ENCODE measurements at regions not wholly inside any gene's neighbourhood (a gene's known extent, or its start where the extent isn't known, plus 50 kb on each side); places are given as distances from the start of the nearest gene placed in this dataset.
"Not testable (repeated sequence)": the region's sequence is repeated elsewhere in the genome, so short reads cannot be mapped to it uniquely, and the experiment has no call there.

DNA sequence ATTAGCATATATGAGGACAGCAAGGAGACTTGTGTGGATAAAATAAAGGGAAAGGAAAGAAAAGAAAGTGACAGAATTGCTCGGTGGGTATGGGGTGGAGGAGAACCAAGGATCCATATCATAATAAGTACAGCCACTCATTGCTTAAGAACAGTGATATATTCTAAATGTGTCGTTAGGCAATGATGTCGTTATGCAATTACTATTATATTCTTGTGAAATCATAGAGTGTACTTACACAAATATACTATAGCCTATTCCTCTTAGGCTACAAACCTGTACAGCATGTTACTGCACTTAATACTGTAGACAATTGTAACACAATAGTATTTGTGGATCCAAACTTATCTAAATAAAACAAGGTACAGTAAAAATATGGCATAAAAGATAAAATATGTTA, 271.1 kb downstream of the CCER1 start:
- no peak for DNase-seq

DNA sequence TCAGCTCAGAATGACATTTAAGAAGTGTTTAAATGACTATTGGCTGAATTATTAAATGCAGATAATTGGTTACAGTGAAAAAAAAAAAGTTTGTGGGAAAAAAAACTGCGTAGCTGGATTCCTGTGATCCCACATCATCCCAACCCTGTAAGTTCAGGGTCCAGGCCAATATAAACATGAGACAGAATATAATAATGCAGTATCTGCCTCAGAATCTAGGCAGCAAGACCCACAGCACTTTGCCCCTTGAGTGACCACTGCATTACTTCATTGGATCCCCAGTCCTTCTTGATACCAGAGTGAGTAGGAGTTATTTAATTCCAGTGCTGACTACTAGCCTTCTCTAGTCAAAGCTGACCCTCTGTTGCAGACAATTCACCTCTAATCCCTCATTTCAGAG, 272.6 kb downstream of the CCER1 start:
- no peak for DNase-seq

DNA sequence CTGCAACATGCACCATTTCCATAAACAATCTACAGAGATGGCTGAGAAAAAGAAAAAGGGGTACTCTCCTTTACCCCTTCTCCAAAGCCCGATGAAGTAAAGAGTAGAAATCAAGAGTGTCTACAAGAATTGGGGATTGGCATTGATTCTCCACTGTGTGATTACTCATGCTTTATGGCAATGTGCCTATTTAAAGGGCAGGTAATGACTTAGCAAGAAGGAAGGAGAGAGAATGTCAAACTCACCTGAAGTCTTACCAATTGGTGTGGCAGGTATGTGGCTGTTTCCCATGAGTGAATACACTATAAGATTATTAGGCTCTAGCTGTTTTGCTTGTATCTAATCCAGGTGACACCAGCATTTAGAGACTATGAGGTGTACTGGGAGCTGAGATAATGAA, 275.3 kb downstream of the CCER1 start:
- DNase-seq, result no peak

DNA sequence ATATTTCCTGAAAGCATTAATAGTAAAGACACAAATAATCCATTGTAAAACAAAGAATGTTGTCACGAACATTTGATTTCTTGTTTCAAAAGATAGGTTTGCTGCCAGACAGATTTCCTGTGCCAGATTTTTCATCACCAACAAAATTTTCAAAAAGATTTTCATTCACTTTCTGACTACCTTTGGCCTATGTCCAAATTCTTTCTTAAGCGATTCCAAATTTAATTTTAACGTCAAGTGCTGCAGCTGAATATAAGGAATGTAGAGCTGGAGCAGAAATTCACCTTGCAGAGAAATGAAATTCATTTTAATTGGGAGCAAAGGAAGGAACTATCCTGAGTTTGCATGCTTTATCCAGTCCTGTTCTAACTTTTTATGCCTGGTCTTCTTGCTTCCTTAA, 277.4 kb downstream of the CCER1 start:
- no peak for DNase-seq

DNA sequence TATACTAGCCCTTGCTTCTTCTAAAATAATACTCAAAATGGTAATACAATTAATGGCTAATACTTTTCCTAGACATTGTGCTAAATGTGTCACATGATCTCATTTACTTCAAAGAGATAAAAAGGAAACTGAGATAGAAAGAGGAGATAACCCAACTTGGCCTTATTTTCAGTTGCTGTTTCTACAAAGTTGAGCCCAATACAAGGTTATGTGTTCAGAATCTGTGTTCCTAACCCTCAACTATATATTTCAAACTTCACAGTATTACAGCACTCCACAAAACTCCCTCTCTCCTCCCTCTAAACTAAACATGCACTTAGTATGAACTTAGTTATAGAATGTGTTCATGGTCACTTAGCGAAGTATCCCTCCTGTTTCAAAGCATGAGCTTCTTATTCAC, 277.9 kb downstream of the CCER1 start:
- DNase-seq, result no peak

DNA sequence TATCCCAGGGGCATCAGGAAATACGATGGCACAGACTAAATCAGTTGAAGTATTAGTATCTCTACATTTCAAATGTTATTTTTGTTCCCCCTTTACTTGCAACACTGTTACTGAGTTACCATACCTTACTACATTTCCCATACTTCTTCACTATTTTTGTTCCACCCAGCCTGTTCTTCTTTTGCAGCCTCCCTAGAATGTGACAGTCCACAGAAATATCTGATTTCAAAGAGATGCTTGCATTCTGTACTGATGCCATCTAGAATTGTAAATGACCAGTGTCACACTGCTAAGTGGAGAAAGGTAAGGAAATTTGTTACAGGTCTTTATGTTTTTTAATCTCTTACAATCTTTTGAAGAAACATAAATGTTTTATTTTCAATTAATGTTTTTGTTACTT, 279.9 kb downstream of the CCER1 start:
- no peak for DNase-seq

DNA sequence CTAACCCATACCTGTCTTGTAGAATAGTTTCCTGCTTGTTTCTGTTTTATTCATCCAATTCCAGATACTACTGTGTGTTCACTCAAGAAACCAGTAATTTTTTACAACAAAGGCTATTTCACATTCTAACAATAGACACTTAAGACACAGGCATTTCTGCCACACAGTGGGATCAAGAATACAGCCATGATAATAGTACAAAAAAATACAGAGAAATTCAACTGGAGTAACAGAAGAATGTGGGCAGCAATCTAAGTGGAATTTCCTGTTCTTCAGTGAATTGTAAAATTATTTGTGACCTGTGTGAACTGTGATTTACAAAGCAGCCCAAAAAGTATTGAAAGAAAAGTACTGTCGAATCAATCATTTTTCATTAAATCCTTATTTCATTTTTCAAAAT, 282.9 kb downstream of the CCER1 start:
- DNase-seq, result no peak

DNA sequence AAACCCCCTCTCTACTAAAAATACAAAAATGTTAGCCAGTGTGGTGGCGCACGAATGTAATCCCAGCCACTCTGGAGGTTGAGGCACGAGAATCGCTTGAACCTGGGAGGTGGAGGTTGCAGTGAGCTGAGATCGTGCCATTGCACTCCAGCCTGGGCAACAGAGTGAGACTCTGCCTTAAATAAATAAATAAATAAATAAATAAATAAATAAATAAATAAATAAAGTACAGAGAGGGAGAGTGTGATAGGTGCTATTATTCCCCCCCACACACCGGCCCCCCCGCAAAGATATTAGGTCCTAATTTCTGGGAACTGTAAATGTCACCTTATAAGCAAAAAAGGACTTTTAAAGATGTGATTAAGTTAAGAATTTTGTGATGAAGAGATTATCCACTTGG, 291.0 kb downstream of the CCER1 start:
- DNase-seq, result not testable (repeated sequence)

DNA sequence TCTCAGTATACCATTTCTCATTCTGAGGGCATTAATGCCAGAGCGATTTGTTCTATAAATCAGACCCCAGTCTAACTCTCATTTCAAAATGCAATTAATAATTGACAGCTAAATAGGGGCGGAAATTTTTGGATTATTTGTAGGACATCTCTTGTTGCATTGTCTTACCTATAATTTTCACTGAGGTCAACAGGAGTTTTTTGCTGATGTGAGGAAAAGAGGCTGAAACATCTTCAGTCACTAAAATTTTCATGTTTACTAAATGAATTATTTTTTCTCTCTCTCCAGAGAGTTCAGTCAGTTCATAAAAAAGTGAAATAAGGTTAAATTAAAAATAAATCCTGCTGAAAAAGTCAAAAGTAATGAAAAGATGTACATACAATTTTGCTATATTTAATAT, 295.9 kb downstream of the CCER1 start:
- DNase-seq, result no peak

DNA sequence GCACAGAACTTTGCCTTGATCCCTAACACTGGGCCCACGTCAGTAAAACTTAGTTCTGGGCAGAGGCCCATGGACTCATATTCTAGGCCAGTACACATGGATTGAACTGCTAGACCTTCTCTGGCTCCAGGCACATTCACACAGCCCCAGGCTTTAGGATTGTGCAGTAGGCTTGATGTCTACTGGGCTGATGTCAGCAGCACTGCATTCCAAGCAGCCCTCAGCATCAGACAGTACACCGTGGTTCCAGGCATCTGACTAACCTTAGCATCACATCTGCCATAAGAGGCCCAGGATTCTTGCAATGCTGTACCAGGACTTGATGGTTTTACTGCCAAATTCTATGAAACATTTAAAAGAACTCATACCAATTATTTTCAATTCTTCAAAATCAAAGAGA, 301.9 kb downstream of the CCER1 start:
- no peak for DNase-seq

DNA sequence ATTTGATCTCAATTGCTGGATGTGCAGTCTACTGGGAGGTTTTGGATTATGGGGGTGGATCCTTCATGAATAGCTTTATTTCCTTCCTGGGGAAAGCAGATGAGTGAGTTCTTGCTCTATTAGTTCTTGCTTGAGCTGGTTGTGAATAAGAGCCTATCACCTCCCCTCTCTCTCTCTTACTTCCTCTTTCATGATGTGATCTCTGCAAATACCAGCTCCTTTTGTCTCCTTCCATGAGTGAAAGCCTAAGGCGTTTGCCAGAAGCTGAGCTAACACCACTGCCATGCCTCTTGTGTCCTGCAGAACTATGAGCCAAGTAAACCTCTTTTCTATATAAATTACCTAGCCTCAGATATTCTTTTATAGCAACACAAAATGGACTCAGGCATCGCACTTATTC, 302.7 kb downstream of the CCER1 start:
- no peak for DNase-seq

DNA sequence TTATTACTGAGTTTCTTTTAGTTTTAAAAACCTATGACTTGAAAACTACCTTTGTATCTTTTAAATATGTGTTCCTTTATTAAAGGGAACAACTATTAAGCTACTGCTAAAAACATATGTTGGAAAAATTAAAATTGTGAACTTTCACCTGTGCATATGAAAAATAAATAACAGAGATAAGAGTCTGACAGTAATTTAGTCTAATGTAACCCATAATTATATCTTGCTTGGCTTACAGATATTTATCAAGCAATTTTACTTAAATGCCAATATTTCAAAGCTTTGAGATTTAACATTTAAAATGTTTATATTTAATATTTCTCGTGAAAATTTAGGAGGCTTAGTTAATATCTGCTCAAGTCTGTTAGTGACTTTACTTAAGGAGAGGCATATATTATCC, 309.8 kb downstream of the CCER1 start:
- DNase-seq, result no peak

DNA sequence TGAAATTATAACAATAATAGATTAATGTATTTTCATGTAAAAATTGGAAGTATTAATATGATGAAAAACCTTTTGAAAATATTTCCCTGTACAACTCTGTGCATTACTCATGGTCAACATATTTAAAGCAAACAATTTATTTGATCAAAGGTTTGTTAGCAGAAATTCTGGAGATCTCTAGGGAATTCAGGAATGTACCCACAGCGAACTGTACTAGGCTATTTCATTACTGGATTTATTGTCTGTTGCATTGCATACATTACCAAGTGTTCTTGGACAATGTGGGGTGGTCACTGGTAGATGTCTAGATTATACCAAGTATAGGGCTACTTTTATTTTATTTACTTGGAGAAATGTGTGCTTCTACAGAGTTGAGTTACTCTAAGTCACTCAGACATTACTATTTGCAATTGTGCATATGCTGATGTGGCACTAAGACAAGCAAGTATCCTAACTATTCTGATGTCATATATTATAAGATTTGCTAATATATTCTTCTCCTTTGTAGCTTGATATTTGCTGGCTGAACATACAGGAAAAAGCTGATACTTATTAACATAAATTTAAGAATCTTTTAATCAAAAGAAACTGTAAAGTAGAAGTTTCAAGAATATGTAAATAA, 323.3 kb downstream of the CCER1 start:
- DNase-seq, result no peak

DNA sequence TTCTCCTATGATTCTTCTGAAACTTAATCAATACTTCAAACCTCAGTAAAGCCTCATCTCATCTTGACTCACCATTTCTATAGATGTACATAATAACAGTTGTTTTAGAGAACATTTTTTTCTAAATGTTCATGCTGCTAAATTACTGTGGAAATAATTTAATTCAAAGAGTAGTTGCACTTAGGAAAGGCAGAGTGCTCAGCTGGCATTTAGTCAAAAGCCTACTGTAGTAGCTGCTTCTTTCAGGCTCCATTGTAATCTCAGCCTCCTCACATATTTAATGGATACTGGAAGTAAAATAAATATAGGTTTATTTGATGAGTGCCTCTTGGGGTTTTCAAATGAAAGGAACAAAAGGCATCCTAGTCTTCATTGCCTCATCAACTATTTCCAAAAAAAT, 325.0 kb downstream of the CCER1 start:
- no peak for DNase-seq

DNA sequence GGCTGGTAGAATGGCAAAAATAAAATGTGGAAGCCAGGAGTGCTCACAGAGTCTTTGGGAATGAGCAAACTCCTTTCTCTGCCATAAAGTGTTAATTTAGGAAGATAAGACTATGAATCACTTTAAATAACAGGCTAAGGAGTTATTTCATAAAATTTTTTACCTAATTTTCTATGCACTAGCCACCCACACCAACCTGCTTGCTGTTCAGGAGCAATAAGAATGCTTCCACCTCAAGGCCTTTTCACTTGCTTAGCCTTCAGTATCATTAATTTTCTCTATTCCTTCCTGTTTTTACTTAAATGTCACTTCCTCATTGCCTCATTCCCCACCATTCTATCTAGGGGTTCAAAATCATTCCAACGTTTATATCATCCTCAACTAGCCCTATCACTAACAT, 326.8 kb downstream of the CCER1 start:
- DNase-seq, result no peak

DNA sequence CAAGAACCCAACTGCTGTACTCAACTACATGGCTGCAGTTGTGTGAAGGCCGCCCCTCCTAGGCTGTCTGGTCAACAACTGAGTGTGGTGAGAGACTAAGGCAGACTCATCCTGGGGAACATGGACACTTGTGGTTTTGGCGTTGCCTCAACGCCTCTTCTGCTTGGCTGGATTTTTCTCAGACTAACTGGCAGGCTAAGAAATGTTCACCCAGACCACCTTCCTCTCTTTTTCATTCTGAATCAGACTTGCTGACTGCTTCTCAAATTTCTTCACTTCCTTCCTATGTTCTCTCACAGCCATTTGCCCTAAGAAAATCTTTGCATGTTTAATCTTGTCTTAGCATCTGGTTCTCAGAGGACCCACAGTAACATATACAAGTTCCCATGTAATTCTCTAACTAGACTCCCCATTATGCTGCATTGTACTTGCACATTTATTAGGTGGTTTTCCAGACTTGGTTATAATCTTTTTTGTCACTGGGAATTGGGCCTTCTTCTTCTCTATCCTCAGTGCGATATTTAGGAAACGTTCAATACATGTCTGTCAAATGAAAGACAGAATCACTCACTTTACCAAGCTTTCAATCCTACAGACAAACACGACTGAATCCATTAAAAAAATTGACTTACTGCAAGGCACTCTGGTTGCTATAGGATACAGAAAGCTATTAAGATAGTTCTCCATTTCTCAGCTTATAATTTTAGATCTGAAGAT, 327.6 kb downstream of the CCER1 start:
- no peak for DNase-seq

DNA sequence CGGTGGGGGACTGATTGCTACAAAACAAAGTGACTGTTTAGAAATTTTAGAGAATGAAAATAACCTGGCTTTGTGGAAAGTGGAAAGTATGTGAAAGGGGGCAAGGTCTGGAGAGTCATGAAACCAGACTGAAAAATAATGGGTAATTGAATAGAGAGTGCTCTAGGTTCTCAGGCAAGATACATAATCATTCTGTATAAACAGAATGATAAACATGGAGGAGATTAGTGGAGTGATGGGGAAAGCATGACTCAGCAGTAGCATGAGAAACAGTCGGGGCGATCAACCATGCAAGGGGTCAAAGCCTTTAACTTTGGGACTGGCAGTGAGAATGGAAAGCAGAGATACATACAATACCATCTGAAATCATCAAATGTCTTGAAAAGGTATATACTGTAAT, 332.5 kb downstream of the CCER1 start:
- DNase-seq, result no peak

DNA sequence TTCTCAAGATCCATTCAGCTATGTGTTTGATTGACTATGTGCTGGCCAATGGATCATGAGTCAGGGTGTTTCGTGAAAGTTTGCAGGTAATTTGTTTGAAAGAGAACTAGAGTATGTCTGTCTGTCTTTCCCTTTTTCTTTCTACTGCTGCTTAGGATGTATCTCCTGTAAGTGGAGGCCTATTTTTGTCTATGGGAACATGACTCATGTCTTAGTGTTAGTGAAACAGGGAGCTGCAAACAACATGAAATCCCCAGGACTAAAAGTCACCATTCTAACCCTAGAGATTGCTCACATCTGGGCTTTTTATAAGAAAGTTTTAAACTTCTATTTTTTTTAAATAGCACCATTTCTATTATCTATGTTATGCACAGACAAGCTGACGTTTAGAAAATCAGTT, 333.0 kb downstream of the CCER1 start:
- DNase-seq, result no peak

DNA sequence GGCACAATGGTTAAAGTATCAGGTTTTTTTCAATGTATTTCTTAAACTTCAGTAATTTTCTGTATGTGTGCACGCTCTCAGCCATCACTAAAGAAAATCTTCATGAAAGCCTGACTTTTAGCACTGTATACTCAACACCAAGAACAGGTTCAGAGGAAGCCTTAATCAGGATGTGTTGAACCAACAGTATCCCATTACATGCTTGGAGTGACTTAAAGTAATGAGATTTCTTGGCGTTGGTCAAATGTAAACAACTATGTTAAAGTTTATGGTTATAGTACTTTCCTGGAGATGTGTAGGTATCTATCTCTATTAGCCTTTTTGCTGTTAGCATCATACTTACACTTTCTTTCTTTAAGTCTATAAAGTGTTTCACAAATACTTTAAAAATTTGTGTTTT, 335.0 kb downstream of the CCER1 start:
- no peak for DNase-seq

DNA sequence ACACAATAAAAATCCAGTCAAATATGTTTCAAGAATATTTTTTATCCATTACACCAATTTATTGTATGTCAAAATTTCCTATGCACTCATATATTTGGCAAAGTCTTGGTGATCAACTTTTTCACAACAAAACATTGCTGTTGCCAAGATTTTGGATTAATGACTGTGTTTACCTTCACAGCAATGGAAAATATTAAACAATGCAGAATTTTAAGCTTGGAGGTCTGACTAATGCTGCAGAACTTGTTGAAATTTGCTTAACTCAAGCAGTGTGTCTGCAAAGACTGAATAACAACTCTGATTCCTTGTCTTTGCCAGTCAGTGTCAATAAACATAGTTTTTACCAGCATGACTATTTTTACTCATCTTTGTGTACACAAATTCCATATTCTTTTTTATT, 336.4 kb downstream of the CCER1 start:
- DNase-seq, result no peak

DNA sequence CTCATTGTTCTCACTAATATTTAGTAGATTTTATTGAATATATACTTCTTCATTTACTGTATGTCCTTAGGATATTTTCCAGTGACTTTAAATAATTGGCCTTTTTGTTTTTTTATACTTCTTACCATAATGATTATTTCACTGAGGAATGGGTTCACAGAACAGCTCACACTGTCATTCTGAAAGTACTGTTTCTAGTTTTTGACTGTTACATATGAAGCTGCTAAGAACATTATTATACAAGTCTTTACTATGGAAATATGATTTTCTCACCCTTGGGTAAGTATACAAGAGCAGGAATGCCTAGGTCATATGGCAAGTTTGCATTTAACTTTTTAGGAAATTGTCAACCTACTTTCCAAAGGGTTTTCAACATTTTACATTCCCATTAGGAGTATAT, 343.1 kb downstream of the CCER1 start:
- no peak for DNase-seq

DNA sequence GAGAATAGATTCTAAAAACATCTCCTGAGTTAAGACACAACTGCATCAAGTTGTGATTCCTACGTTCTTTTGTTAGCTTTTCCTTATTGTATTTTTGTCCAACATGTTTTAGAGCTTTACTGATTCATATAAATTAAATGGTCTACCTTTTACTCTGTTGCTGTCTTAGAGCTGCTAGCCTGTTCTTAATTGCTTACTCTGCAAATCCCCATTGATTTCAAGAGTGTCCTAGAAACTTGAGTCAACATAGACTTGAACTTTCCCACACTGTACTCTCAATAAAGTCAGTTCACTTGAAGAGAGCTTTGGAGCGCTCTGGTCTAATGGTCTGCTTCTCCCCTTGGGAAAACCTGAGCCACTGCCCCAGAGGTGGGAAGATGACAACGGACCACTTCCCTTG, 343.9 kb downstream of the CCER1 start:
- DNase-seq, result no peak

DNA sequence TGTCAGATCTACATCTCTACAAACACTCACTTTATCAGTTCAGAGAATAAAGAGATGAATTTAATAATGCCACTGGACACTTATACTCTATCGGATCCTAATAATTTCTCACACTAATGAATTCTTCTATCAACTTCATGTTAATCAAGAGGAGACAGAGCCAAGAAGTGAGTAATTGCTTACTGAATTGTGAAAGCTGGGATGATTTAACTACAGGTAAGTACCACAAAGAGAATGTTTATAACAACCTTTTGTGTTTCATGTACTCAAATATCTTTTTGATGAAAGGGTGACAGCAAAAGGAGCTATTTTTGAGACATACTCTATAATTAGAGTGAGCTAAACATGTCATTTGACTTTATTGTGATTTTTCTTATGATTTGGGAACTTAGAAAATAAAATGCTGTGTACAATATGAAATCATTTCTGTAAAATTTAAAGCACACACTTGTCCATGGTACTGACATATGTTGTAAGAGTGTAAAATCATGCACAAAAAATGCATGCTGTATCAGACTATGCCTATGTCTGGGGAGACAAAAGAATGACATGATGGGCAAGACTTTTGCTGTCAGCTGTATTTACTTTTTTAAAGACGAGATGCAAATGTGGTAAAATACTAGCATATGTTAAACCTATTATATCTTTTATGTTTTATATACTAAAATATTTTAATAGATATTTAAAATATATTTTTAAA, 361.2 kb downstream of the CCER1 start:
- DNase-seq, result no peak

DNA sequence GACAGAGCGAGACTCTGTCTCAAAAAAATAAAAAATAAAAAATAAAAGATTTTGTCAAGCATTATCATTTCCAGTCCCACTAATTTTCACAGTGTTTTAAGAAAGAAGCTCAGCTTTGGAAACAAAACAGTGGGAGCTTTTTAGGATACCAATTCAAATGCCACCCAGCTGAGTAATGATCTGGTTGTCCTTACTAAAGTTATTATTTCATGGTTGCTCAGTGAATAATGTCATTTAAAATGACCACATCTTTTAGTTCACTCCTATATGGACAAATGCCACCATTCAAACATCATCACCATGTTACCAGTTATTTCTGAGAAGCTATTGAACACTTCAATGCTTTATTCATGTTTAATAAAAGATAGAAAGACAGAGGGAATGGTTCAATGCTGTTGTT, 365.0 kb downstream of the CCER1 start:
- DNase-seq, result no peak

Measured in activated CD4-positive, alpha-beta T cell treated with anti-CD3 and anti-CD28 coated beads, Interleukin-2, amount 50 U/mL, for 16 hours (primary cell).